Spleen (tissue), 7 donors: ENCODE measurements at regions not wholly inside any gene's neighbourhood (a gene's known extent, or its start where the extent isn't known, plus 50 kb on each side); places are given as distances from the start of the nearest gene placed in this dataset.

Source experiments
- CTCF ChIP-seq, 11 experiments: fragments of 200-600 bp in 7 of 11; fragments of 450-650 bp in 4 of 11; sonication (generic) in 4 of 11; IDR thresholded peaks in 8 of 11; conservative IDR thresholded peaks in 3 of 11; 1 replicate in 7 of 11; 2 replicates in 4 of 11; pipeline versions ENCODE4 v1.4.0 to v1.8.0; 2016 to 2021; ENCODE audit warnings: antibody characterized with exemption in 11 of 11, inconsistent platforms in 4 of 11, mild to moderate bottlenecking in 1 of 11
- POLR2A ChIP-seq, 3 donors: fragments of 450-650 bp; IDR thresholded peaks; one replicate each; pipeline ENCODE4 v1.5.1; 2017; ENCODE audit warnings: antibody characterized with exemption in 3 of 3, mild to moderate bottlenecking in 1 of 3
- POLR2AphosphoS5 ChIP-seq, 3 donors: sonication (generic); formaldehyde crosslinking; IDR thresholded peaks; one replicate each; pipeline ENCODE4 v1.5.1; 2017; ENCODE audit warnings: antibody characterized with exemption in 3 of 3
- donor health status: DM: no; HTN: no; CAD: no; lungs with moderate emphysema.
- donor health status: DM: no; HTN: no; CAD: no.
- donor health status: DM: no; HTN: no; CAD: no.

- TF ChIP-seq CTCF (IDR thresholded peaks at IDR 0.05 in 8 of 11, conservative IDR thresholded peaks at IDR 0.05 in 3 of 11) (no peak), POLR2A (IDR thresholded peaks at IDR 0.05) (no peak), POLR2AphosphoS5 (IDR thresholded peaks at IDR 0.05) (no peak)
These were observed 178.5 kb downstream of the MACC1 start for GRCh38 chr7:20038676-20039075.
